ENCODE measurements at regions not wholly inside any gene's neighbourhood (a gene's known extent, or its start where the extent isn't known, plus 50 kb on each side); places are given as distances from the start of the nearest gene placed in this dataset.

- intact Hi-C loops (cut with DNase I; ENCODE audit: low total_unique reads), result no loop called here
- H3K4me3 ChIP-seq (ENCODE audit: low read depth, poor library complexity, severe bottlenecking), result no peak overlapping the region
- 89% methylated on average over 3 of the region's 3 CpGs for WGBS, 2 donors
- peak in 1 of 2 donors; percentile 29 for DNase-seq (ENCODE audit: low spot score in 2 of 2)
- TF ChIP-seq CTCF (IDR thresholded peaks at IDR 0.05) (no peak), POLR2A (IDR thresholded peaks at IDR 0.05) (no peak)
Measured at GRCh38 chr4:75110061-75110460, 177.1 kb downstream of the PARM1 start.

GRCh38 chr4:75107755-75108612, 175.1 kb downstream of the PARM1 start:
- no peak for DNase-seq (ENCODE audit: low spot score in 2 of 2)
- TF ChIP-seq POLR2A (IDR thresholded peaks at IDR 0.05) (no peak), CTCF (IDR thresholded peaks at IDR 0.05) (no peak)
- intact Hi-C loops (cut with DNase I; ENCODE audit: low total_unique reads), result no loop called here
- no peak overlapping the region for H3K4me3 ChIP-seq (ENCODE audit: low read depth, poor library complexity, severe bottlenecking)

- intact Hi-C loops (cut with DNase I; ENCODE audit: low total_unique reads), result no loop called here
- DNase-seq (ENCODE audit: low spot score in 2 of 2), result no peak
- no peak overlapping the region for H3K4me3 ChIP-seq (ENCODE audit: low read depth, poor library complexity, severe bottlenecking)
- no peak for TF ChIP-seq POLR2A (IDR thresholded peaks at IDR 0.05)
- TF ChIP-seq CTCF (IDR thresholded peaks at IDR 0.05), result no peak
Measured at GRCh38 chr4:75102787-75103085, 169.8 kb downstream of the PARM1 start.

- TF ChIP-seq CTCF (IDR thresholded peaks at IDR 0.05), result no peak
- TF ChIP-seq POLR2A (IDR thresholded peaks at IDR 0.05), result no peak
- WGBS, 2 donors, result 59 to 82% methylated on average over 3 of the region's 3 CpGs
- no peak overlapping the region for H3K4me3 ChIP-seq (ENCODE audit: low read depth, poor library complexity, severe bottlenecking)
- DNase-seq (ENCODE audit: low spot score in 2 of 2), result no peak
- intact Hi-C loops (cut with DNase I; ENCODE audit: low total_unique reads), result no loop called here
Measured at GRCh38 chr4:75101906-75102786, 169.2 kb downstream of the PARM1 start.

Data from lower leg skin (tissue), 4 donors.